ENCODE measurements at regions not wholly inside any gene's neighbourhood (a gene's known extent, or its start where the extent isn't known, plus 50 kb on each side); places are given as distances from the start of the nearest gene placed in this dataset.

DNA sequence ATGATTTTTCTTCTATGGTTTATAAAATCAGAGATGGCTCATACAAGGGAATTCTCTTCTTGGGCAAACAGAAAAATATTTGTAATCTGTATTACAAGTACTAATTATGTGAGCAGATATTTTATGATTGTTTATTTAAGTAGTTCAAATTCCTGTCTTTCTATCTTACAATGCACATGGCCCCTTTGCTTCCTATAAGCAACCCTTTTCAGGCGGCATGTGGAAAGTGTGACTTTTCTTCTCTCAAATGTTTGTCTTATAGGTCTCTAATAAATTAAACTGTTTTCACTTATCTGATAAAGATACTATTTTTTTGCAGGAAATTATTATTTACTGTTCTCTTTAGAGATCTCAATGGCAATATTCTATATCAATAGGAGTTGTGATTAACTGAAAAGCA, 259.3 kb upstream of the MAGEB18 start:
- TF ChIP-seq, protein P1, sequence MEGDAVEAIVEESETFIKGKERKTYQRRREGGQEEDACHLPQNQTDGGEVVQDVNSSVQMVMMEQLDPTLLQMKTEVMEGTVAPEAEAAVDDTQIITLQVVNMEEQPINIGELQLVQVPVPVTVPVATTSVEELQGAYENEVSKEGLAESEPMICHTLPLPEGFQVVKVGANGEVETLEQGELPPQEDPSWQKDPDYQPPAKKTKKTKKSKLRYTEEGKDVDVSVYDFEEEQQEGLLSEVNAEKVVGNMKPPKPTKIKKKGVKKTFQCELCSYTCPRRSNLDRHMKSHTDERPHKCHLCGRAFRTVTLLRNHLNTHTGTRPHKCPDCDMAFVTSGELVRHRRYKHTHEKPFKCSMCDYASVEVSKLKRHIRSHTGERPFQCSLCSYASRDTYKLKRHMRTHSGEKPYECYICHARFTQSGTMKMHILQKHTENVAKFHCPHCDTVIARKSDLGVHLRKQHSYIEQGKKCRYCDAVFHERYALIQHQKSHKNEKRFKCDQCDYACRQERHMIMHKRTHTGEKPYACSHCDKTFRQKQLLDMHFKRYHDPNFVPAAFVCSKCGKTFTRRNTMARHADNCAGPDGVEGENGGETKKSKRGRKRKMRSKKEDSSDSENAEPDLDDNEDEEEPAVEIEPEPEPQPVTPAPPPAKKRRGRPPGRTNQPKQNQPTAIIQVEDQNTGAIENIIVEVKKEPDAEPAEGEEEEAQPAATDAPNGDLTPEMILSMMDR (conservative IDR thresholded peaks at IDR 0.05; ENCODE audit: low read depth, low read length) = no peak
- TF ChIP-seq EZH2 (IDR thresholded peaks at IDR 0.05; ENCODE audit: borderline replicate concordance, low read depth, low read length, poor library complexity, severe bottlenecking) = no peak
